Smooth muscle cell (in vitro differentiated cells): ENCODE measurements at regions not wholly inside any gene's neighbourhood (a gene's known extent, or its start where the extent isn't known, plus 50 kb on each side); places are given as distances from the start of the nearest gene placed in this dataset.

Source experiments
- DNase-seq: peaks from one replicate; lab custom pipeline; 2025; ENCODE audit not compliant: unreplicated experiment; lab: John Stamatoyannopoulos, UW
- H2AFZ ChIP-seq: fragments of 200-600 bp; sonication (generic); 2 replicates; pipeline ENCODE4 v1.6.0; 2016; ENCODE audit warnings: antibody characterized with exemption, low read depth, mild to moderate bottlenecking
- H3F3A ChIP-seq: fragments of 200-600 bp; sonication (generic); 2 replicates; pipeline ENCODE4 v1.6.0; 2017; ENCODE audit warnings: antibody characterized with exemption, low read depth
- H3K27ac ChIP-seq: fragments of 200-600 bp; sonication (generic); 2 replicates; pipeline ENCODE4 v1.5.1; 2016; ENCODE audit warnings: low read depth, mild to moderate bottlenecking
- H3K27me3 ChIP-seq: fragments of 200-600 bp; sonication (generic); 2 replicates; pipeline ENCODE4 v1.6.1; 2016; ENCODE audit warnings: low read depth, mild to moderate bottlenecking
- H3K36me3 ChIP-seq: fragments of 200-600 bp; sonication (generic); 2 replicates; pipeline ENCODE4 v1.5.1; 2016; ENCODE audit warnings: low read depth
- H3K4me1 ChIP-seq: fragments of 200-600 bp; sonication (generic); 2 replicates; pipeline ENCODE4 v1.5.1; 2016; ENCODE audit warnings: low read depth
- H3K4me2 ChIP-seq: fragments of 200-600 bp; sonication (generic); 2 replicates; pipeline ENCODE4 v1.6.0; 2016; ENCODE audit warnings: mild to moderate bottlenecking
- H3K4me3 ChIP-seq: fragments of 200-600 bp; sonication (generic); 2 replicates; pipeline ENCODE4 v1.5.1; 2016; ENCODE audit warnings: mild to moderate bottlenecking
- H3K79me2 ChIP-seq: fragments of 200-600 bp; sonication (generic); 2 replicates; pipeline ENCODE4 v1.6.0; 2016; ENCODE audit warnings: low read depth, mild to moderate bottlenecking
- H3K9ac ChIP-seq: fragments of 200-600 bp; sonication (generic); 2 replicates; pipeline ENCODE4 v1.6.0; 2016; ENCODE audit warnings: low read depth
- H3K9me3 ChIP-seq: fragments of 200-600 bp; sonication (generic); replicated peaks from 2 replicates; pipeline ENCODE4 v1.5.1; 2016; ENCODE audit warnings: low read depth
- H4K20me1 ChIP-seq: fragments of 200-600 bp; sonication (generic); 2 replicates; pipeline ENCODE4 v1.6.0; 2016; ENCODE audit warnings: low read depth
- WGBS: methylation state at CpG from one replicate; pipeline ENCODE4 v1.1.7; 2016; ENCODE audit warnings: low lambda C conversion rate; 5-methylcytosine and 5-hydroxymethylcytosine counted together
- TF ChIP-seq, protein P1 (sequence below): fragments of 200-600 bp; sonication (generic); IDR thresholded peaks from 2 replicates; pipeline ENCODE4 v1.5.1; 2017; ENCODE audit warnings: borderline replicate concordance, mild to moderate bottlenecking, antibody characterized with exemption; ENCODE audit not compliant: insufficient read depth, poor library complexity, severe bottlenecking

DNA sequence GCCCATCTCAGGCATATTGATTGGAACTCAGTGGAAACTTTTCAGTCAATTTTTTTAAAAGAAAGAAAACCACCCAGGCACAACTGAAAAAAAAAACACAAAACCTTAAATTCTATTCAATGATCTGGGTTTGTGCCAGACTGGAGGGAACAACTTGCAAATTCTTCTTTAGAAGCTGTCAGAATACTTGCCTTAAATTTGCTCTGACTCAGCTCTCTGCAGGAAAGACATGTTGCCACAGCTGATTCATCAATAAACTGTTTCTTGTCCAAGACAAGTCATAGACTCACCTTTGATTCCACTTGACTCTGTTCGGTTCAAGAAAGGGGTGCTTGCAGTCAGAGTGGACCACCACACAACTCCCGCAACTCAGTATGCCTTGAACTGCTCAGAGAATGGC lies 117.8 kb upstream of the F13A1 start:
- no peaks in the 10 kb centered on the region for H3K9me3 ChIP-seq
- H3K4me1 ChIP-seq = no peaks in the 10 kb centered on the region
- no peaks in the 10 kb centered on the region for H3F3A ChIP-seq
- H3K4me3 ChIP-seq = no peak overlapping the region
- no peak overlapping the region for H2AFZ ChIP-seq
- TF ChIP-seq, protein P1, sequence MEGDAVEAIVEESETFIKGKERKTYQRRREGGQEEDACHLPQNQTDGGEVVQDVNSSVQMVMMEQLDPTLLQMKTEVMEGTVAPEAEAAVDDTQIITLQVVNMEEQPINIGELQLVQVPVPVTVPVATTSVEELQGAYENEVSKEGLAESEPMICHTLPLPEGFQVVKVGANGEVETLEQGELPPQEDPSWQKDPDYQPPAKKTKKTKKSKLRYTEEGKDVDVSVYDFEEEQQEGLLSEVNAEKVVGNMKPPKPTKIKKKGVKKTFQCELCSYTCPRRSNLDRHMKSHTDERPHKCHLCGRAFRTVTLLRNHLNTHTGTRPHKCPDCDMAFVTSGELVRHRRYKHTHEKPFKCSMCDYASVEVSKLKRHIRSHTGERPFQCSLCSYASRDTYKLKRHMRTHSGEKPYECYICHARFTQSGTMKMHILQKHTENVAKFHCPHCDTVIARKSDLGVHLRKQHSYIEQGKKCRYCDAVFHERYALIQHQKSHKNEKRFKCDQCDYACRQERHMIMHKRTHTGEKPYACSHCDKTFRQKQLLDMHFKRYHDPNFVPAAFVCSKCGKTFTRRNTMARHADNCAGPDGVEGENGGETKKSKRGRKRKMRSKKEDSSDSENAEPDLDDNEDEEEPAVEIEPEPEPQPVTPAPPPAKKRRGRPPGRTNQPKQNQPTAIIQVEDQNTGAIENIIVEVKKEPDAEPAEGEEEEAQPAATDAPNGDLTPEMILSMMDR = no peak
- H3K4me2 ChIP-seq = no peak overlapping the region
- DNase-seq = no peak
- H3K27ac ChIP-seq = no peak overlapping the region
- no peaks in the 10 kb centered on the region for H3K27me3 ChIP-seq
- 85% methylated on average over 2 of the region's 2 CpGs for WGBS
- H4K20me1 ChIP-seq = no peaks in the 10 kb centered on the region
- H3K36me3 ChIP-seq = no peaks in the 10 kb centered on the region
- H3K9ac ChIP-seq = no peak overlapping the region
- H3K79me2 ChIP-seq = no peaks in the 10 kb centered on the region

DNA sequence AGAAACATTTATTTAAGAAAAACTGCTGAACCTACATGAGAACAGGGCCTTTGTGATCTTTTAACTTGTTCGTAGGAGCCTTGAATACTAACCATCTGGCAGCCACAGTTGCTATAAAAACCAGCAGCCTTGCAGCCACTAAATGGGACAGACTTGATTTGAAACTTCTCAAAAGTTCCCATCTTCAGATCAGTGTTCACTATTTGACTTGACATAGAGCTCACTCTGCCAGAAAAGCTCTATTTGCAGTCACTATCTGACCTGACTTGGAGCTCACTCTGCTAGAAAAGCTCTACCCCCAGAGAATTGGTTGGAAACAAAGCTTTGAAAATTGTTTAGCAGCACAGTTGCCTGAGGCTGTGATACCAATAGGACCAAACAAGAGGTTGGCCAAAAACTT lies 119.3 kb upstream of the F13A1 start:
- no peaks in the 10 kb centered on the region for H3F3A ChIP-seq
- TF ChIP-seq, protein P1 = no peak
- no peaks in the 10 kb centered on the region for H3K9me3 ChIP-seq
- H3K4me2 ChIP-seq = no peak overlapping the region
- H3K27me3 ChIP-seq = no peaks in the 10 kb centered on the region
- DNase-seq = no peak
- no peaks in the 10 kb centered on the region for H3K4me1 ChIP-seq
- H3K79me2 ChIP-seq = no peaks in the 10 kb centered on the region
- H2AFZ ChIP-seq = no peak overlapping the region
- 96% methylated on average over 1 of the region's 1 CpG for WGBS
- H3K36me3 ChIP-seq = no peaks in the 10 kb centered on the region
- H3K9ac ChIP-seq = no peak overlapping the region
- H3K27ac ChIP-seq = no peak overlapping the region
- H3K4me3 ChIP-seq = no peak overlapping the region
- no peaks in the 10 kb centered on the region for H4K20me1 ChIP-seq

DNA sequence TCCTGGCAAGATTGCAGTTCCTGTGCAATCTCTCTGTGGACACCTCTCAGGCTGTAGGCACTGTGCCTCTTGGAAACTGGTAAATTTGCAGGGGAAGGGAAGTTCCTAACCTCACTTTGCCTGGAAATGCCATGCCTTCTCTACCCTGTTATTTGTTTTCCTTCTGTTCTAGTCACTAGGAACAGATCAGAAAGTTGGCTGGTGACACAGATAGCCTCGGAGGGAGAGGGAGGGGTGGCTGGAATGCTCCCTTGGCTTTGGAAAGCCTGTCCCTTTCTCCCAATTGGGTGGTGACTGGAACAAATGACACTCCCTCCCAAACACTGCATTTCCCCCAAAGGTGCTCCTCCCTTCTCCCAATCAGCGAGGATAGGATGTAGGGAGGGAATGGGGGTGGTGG lies 131.5 kb upstream of the F13A1 start:
- Histone ChIP-seq H3K4me2 (no peak overlapping the region), H3K27ac (no peak overlapping the region), H4K20me1 (no peaks in the 10 kb centered on the region), H3F3A (no peaks in the 10 kb centered on the region), H2AFZ (no peak overlapping the region), H3K4me3 (no peak overlapping the region), H3K4me1 (no peaks in the 10 kb centered on the region), H3K9me3 (no peaks in the 10 kb centered on the region), H3K27me3 (peaks cover 8% of the 10 kb centered on the region), H3K36me3 (no peaks in the 10 kb centered on the region), H3K79me2 (no peaks in the 10 kb centered on the region), H3K9ac (no peak overlapping the region)
- no peak for DNase-seq
- 58% methylated on average over 2 of the region's 2 CpGs for WGBS
- TF ChIP-seq, protein P1 = no peak

DNA sequence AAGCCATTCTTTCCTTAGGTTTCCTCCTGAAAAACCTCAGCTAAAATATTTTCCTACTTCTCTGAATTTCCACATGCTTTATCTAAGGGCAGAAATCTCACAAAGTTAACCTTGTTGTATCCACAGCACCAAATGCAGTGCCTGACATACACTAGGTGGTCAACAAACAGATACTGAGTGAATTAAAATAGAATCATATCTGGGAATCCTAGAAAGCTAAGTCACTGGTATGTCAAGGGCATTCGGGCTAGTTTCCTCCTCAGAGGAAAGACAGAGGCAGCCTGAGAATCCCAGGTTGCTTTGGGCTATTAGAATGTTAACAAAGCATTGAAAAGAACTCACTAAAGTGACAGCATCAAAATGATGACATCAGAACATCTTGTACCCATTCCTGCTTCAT lies 132.7 kb upstream of the F13A1 start:
- no peak overlapping the region for H3K4me2 ChIP-seq
- no peaks in the 10 kb centered on the region for H3F3A ChIP-seq
- TF ChIP-seq, protein P1 = no peak
- no peaks in the 10 kb centered on the region for H3K4me1 ChIP-seq
- H3K36me3 ChIP-seq = no peaks in the 10 kb centered on the region
- no peak for DNase-seq
- H3K4me3 ChIP-seq = no peak overlapping the region
- no peaks in the 10 kb centered on the region for H4K20me1 ChIP-seq
- no peak overlapping the region for H3K27ac ChIP-seq
- H3K79me2 ChIP-seq = no peaks in the 10 kb centered on the region
- no peak overlapping the region for H3K9ac ChIP-seq
- no peaks in the 10 kb centered on the region for H3K9me3 ChIP-seq
- 69% methylated on average over 1 of the region's 1 CpG for WGBS
- H2AFZ ChIP-seq = no peak overlapping the region
- H3K27me3 ChIP-seq = peaks cover 8% of the 10 kb centered on the region
